Vagina (tissue), 2 donors: ENCODE measurements at regions not wholly inside any gene's neighbourhood (a gene's known extent, or its start where the extent isn't known, plus 50 kb on each side); places are given as distances from the start of the nearest gene placed in this dataset.

Experiments used
- DNase-seq, 2 donors: peaks; one replicate each; pipeline ENCODE4 v3.0.0-alpha.2; 2017; ENCODE audit errors: extremely low spot score in 2 of 2
- H3K27ac ChIP-seq: fragments of 200-600 bp; sonication (generic); one replicate; pipeline ENCODE4 v1.5.1; 2019
- H3K27me3 ChIP-seq: fragments of 200-600 bp; sonication (generic); one replicate; pipeline ENCODE4 v1.5.1; 2019
- H3K36me3 ChIP-seq, 2 donors: fragments of 200-600 bp; sonication (generic); one replicate each; pipeline ENCODE4 v1.5.1; 2017 to 2019
- H3K4me1 ChIP-seq: fragments of 200-600 bp; sonication (generic); one replicate; pipeline ENCODE4 v1.5.1; 2019
- H3K4me3 ChIP-seq, 2 donors: fragments of 200-600 bp; sonication (generic); 1 replicate in 1 of 2; 2 replicates in 1 of 2; pipeline ENCODE4 v1.5.1; 2016 to 2019
- H3K9me3 ChIP-seq: fragments of 200-600 bp; sonication (generic); one replicate; pipeline ENCODE4 v1.5.1; 2019
- CTCF ChIP-seq, 3 experiments: fragments of 450-650 bp in 2 of 3; fragments of 200-600 bp in 1 of 3; sonication (generic) in 1 of 3; IDR thresholded peaks; one replicate each; pipeline ENCODE4 v1.5.1; 2017 to 2019; ENCODE audit warnings: antibody characterized with exemption in 3 of 3, mild to moderate bottlenecking in 2 of 3, moderate library complexity in 2 of 3
- POLR2A ChIP-seq, 2 donors: fragments of 450-650 bp; IDR thresholded peaks; one replicate each; pipeline ENCODE4 v1.6.1; 2017; ENCODE audit warnings: antibody characterized with exemption in 2 of 2, mild to moderate bottlenecking in 2 of 2, moderate library complexity in 2 of 2
- POLR2AphosphoS5 ChIP-seq, 2 donors: sonication (generic); formaldehyde crosslinking; IDR thresholded peaks; one replicate each; pipeline ENCODE4 v1.9.0; 2017; ENCODE audit warnings: antibody characterized with exemption in 2 of 2, mild to moderate bottlenecking in 2 of 2, low read depth in 1 of 2; ENCODE audit not compliant: insufficient read depth in 1 of 2
- intact Hi-C: fragments of 100-400 bp; cut with DNase I; formaldehyde crosslinking; loops from one replicate; pipeline ENCODE4 v1.15.1; 2023

GRCh38 chr18:41038071-41038470, 917.0 kb upstream of the PIK3C3 start:
- Histone ChIP-seq H3K4me3 (no peak overlapping the region), H3K4me1 (no peaks in the 10 kb centered on the region), H3K9me3 (no peaks in the 10 kb centered on the region), H3K27ac (no peak overlapping the region), H3K36me3 (no peaks in the 10 kb centered on the region), H3K27me3 (no peaks in the 10 kb centered on the region)
- no peak for DNase-seq
- intact Hi-C loops = no loop called here
- TF ChIP-seq CTCF (IDR thresholded peaks at IDR 0.05) = no peak
- no peak for TF ChIP-seq POLR2A (IDR thresholded peaks at IDR 0.05)

- Histone ChIP-seq H3K36me3 (no peaks in the 10 kb centered on the region), H3K4me1 (no peaks in the 10 kb centered on the region), H3K9me3 (no peaks in the 10 kb centered on the region), H3K27me3 (no peaks in the 10 kb centered on the region), H3K27ac (no peak overlapping the region), H3K4me3 (no peak overlapping the region)
- intact Hi-C loops = no loop called here
- TF ChIP-seq POLR2AphosphoS5 (IDR thresholded peaks at IDR 0.05; ENCODE audit: insufficient read depth in 1 of 2, low read depth in 1 of 2) (no peak), POLR2A (IDR thresholded peaks at IDR 0.05) (no peak), CTCF (IDR thresholded peaks at IDR 0.05) (no peak)
- DNase-seq = no peak
These were observed 918.7 kb upstream of the PIK3C3 start for GRCh38 chr18:41036346-41036745.

GRCh38 chr18:41034413-41034812, 920.6 kb upstream of the PIK3C3 start:
- Histone ChIP-seq H3K36me3 (no peaks in the 10 kb centered on the region), H3K9me3 (no peaks in the 10 kb centered on the region), H3K27ac (no peak overlapping the region), H3K4me3 (no peak overlapping the region), H3K27me3 (no peaks in the 10 kb centered on the region), H3K4me1 (no peaks in the 10 kb centered on the region)
- intact Hi-C loops = no loop called here
- DNase-seq = no peak
- TF ChIP-seq POLR2A (IDR thresholded peaks at IDR 0.05) (no peak), CTCF (IDR thresholded peaks at IDR 0.05) (no peak), POLR2AphosphoS5 (IDR thresholded peaks at IDR 0.05; ENCODE audit: insufficient read depth in 1 of 2, low read depth in 1 of 2) (no peak)

GRCh38 chr18:41025666-41026065, 929.4 kb upstream of the PIK3C3 start:
- TF ChIP-seq CTCF (IDR thresholded peaks at IDR 0.05) (no peak), POLR2AphosphoS5 (IDR thresholded peaks at IDR 0.05; ENCODE audit: insufficient read depth in 1 of 2, low read depth in 1 of 2) (no peak), POLR2A (IDR thresholded peaks at IDR 0.05) (no peak)
- H3K36me3 ChIP-seq = no peaks in the 10 kb centered on the region
- intact Hi-C loops = no loop called here

GRCh38 chr18:41024792-41025191, 930.2 kb upstream of the PIK3C3 start:
- Histone ChIP-seq H3K4me1 (no peaks in the 10 kb centered on the region), H3K27me3 (no peaks in the 10 kb centered on the region), H3K36me3 (no peaks in the 10 kb centered on the region), H3K4me3 (no peak overlapping the region), H3K9me3 (no peaks in the 10 kb centered on the region), H3K27ac (no peak overlapping the region)
- TF ChIP-seq POLR2A (IDR thresholded peaks at IDR 0.05) (no peak), CTCF (IDR thresholded peaks at IDR 0.05) (no peak)
- no peak for DNase-seq
- intact Hi-C loops = no loop called here

More at GRCh38 chr18:41025666-41026065, 929.4 kb upstream of the PIK3C3 start:
- H3K27ac ChIP-seq = no peak overlapping the region
- no peaks in the 10 kb centered on the region for H3K27me3 ChIP-seq
- no peaks in the 10 kb centered on the region for H3K9me3 ChIP-seq
- no peak overlapping the region for H3K4me3 ChIP-seq
- H3K4me1 ChIP-seq = no peaks in the 10 kb centered on the region
- DNase-seq = no peak
